SK-N-SH (cell line): ENCODE measurements at regions not wholly inside any gene's neighbourhood (a gene's known extent, or its start where the extent isn't known, plus 50 kb on each side); places are given as distances from the start of the nearest gene placed in this dataset.

Source experiments
- CTCF ChIP-seq: fragments of 200-600 bp; sonication (generic); IDR thresholded peaks from 2 replicates; pipeline ENCODE4 v1.6.1; 2017; ENCODE audit warnings: antibody characterized with exemption, mild to moderate bottlenecking, moderate library complexity
- YY1 ChIP-seq: IDR thresholded peaks from 2 replicates; pipeline ENCODE4 v1.4.0; 2012; ENCODE audit warnings: low read depth, mild to moderate bottlenecking
- ZBTB33 ChIP-seq: IDR thresholded peaks from 2 replicates; pipeline ENCODE4 v1.4.0; 2012; ENCODE audit warnings: low read depth, borderline replicate concordance
- TF ChIP-seq, protein P1 (sequence below): IDR thresholded peaks from 2 replicates; pipeline ENCODE4 v1.6.1; 2012; ENCODE audit warnings: mild to moderate bottlenecking, low read depth, low read length, moderate library complexity
- TF ChIP-seq, protein P2 (sequence below): IDR thresholded peaks from 2 replicates; pipeline ENCODE4 v1.4.0; 2012; ENCODE audit warnings: low read depth

GRCh38 chr5:74422030-74422429 is 218.5 kb downstream of the ENC1 start:
- TF ChIP-seq, protein P1, sequence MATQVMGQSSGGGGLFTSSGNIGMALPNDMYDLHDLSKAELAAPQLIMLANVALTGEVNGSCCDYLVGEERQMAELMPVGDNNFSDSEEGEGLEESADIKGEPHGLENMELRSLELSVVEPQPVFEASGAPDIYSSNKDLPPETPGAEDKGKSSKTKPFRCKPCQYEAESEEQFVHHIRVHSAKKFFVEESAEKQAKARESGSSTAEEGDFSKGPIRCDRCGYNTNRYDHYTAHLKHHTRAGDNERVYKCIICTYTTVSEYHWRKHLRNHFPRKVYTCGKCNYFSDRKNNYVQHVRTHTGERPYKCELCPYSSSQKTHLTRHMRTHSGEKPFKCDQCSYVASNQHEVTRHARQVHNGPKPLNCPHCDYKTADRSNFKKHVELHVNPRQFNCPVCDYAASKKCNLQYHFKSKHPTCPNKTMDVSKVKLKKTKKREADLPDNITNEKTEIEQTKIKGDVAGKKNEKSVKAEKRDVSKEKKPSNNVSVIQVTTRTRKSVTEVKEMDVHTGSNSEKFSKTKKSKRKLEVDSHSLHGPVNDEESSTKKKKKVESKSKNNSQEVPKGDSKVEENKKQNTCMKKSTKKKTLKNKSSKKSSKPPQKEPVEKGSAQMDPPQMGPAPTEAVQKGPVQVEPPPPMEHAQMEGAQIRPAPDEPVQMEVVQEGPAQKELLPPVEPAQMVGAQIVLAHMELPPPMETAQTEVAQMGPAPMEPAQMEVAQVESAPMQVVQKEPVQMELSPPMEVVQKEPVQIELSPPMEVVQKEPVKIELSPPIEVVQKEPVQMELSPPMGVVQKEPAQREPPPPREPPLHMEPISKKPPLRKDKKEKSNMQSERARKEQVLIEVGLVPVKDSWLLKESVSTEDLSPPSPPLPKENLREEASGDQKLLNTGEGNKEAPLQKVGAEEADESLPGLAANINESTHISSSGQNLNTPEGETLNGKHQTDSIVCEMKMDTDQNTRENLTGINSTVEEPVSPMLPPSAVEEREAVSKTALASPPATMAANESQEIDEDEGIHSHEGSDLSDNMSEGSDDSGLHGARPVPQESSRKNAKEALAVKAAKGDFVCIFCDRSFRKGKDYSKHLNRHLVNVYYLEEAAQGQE: no peak
- TF ChIP-seq CTCF (no peak), ZBTB33 (no peak), YY1 (no peak)
- TF ChIP-seq, protein P2, sequence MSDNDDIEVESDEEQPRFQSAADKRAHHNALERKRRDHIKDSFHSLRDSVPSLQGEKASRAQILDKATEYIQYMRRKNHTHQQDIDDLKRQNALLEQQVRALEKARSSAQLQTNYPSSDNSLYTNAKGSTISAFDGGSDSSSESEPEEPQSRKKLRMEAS: no peak
